OCI-LY7 (cell line): ENCODE measurements at regions not wholly inside any gene's neighbourhood (a gene's known extent, or its start where the extent isn't known, plus 50 kb on each side); places are given as distances from the start of the nearest gene placed in this dataset.

Source experiments
- CTCF ChIP-seq: fragments of 200-600 bp; sonication (generic); conservative IDR thresholded peaks from 2 replicates; pipeline ENCODE4 v1.5.1; 2014; ENCODE audit warnings: mild to moderate bottlenecking, antibody characterized with exemption, low read length, moderate library complexity, mixed read lengths
- EZH2phosphoT487 ChIP-seq: fragments of 200-600 bp; sonication (generic); IDR thresholded peaks from 2 replicates; pipeline ENCODE4 v1.6.1; 2018; ENCODE audit warnings: low read depth, borderline replicate concordance, mild to moderate bottlenecking, mixed run types, antibody characterized with exemption, low read length, moderate library complexity, mixed read lengths

GRCh38 chr3:184491011-184491576 lies 70.5 kb upstream of the EPHB3 start:
- no peak for TF ChIP-seq CTCF
- no peak for TF ChIP-seq EZH2phosphoT487
